ENCODE measurements at regions not wholly inside any gene's neighbourhood (a gene's known extent, or its start where the extent isn't known, plus 50 kb on each side); places are given as distances from the start of the nearest gene placed in this dataset.

- Histone ChIP-seq H3K4me1 (ENCODE audit: insufficient read depth, low read length) (no peaks in the 10 kb centered on the region), H3K4me3 (ENCODE audit: low read length in 2 of 2) (no peak overlapping the region), H3K27ac (ENCODE audit: low read depth, low read length) (no peak overlapping the region), H3K27me3 (ENCODE audit: insufficient read depth, low read length) (no peaks in the 10 kb centered on the region), H3K36me3 (ENCODE audit: insufficient read depth, low read length) (no peaks in the 10 kb centered on the region), H3K9me3 (ENCODE audit: control insufficient read depth in 1 of 2, low read length in 2 of 2) (no peaks in the 10 kb centered on the region)
- no peaks in the 10 kb centered on the region for H3K4me1 Mint-ChIP-seq
- CTCF ChIA-PET (ENCODE audit: partially characterized antibody), result no interaction called here
- intact Hi-C loops (cut with micrococcal nuclease), result no loop called here
- DNase-seq, result no peak
- no peak overlapping the region for H3K4me3 Mint-ChIP-seq
- no peak overlapping the region for H3K27ac Mint-ChIP-seq
- H3K36me3 Mint-ChIP-seq, result no peaks in the 10 kb centered on the region
- H3K27me3 Mint-ChIP-seq, result peaks cover 2 to 5% of the 10 kb centered on the region in 2 donors
- POLR2A ChIA-PET (ENCODE audit: partially characterized antibody), result no interaction called here
- peaks cover 0 to 6% (median under 1%) of the 10 kb centered on the region in 8 donors for H3K9me3 Mint-ChIP-seq
Observed at GRCh38 chr7:18103436-18104218, 76.0 kb upstream of the PRPS1L1 start.

- Histone ChIP-seq H3K27ac (ENCODE audit: low read depth, low read length) (no peak overlapping the region), H3K9me3 (ENCODE audit: control insufficient read depth in 1 of 2, low read length in 2 of 2) (no peaks in the 10 kb centered on the region), H3K27me3 (ENCODE audit: insufficient read depth, low read length) (no peaks in the 10 kb centered on the region), H3K4me1 (ENCODE audit: insufficient read depth, low read length) (no peaks in the 10 kb centered on the region), H3K4me3 (ENCODE audit: low read length in 2 of 2) (no peak overlapping the region), H3K36me3 (ENCODE audit: insufficient read depth, low read length) (no peaks in the 10 kb centered on the region)
- peaks cover 0 to 1% (median 0%) of the 10 kb centered on the region in 8 donors for H3K9me3 Mint-ChIP-seq
- peaks cover 9 to 13% of the 10 kb centered on the region in 2 donors for H3K27me3 Mint-ChIP-seq
- no peak for DNase-seq
- H3K27ac Mint-ChIP-seq, result no peak overlapping the region
- no peaks in the 10 kb centered on the region for H3K36me3 Mint-ChIP-seq
- H3K4me1 Mint-ChIP-seq, result no peaks in the 10 kb centered on the region
- intact Hi-C loops (cut with micrococcal nuclease), result no loop called here
- ChIA-PET CTCF (ENCODE audit: partially characterized antibody) (no interaction called here), POLR2A (ENCODE audit: partially characterized antibody) (interaction anchor here (0.7 kb wide), 1 partner anchor 49 kb away, joined by 3 read pairs; no protein-coding TSS in a partner anchor)
- no peak overlapping the region for H3K4me3 Mint-ChIP-seq
Observed at GRCh38 chr7:18109762-18110161, 82.1 kb upstream of the PRPS1L1 start.

GRCh38 chr7:18116661-18117060, 89.0 kb upstream of the PRPS1L1 start:
- no peaks in the 10 kb centered on the region for H3K4me1 ChIP-seq (ENCODE audit: insufficient read depth, low read length)
- CTCF ChIA-PET (ENCODE audit: partially characterized antibody), result no interaction called here
- H3K27ac Mint-ChIP-seq, result no peak overlapping the region
- no peak for DNase-seq
- H3K9me3 Mint-ChIP-seq, result no peaks in the 10 kb centered on the region
- no peaks in the 10 kb centered on the region for H3K27me3 ChIP-seq (ENCODE audit: insufficient read depth, low read length)
- H3K9me3 ChIP-seq (ENCODE audit: control insufficient read depth in 1 of 2, low read length in 2 of 2), result no peaks in the 10 kb centered on the region
- no peaks in the 10 kb centered on the region for H3K36me3 ChIP-seq (ENCODE audit: insufficient read depth, low read length)
- intact Hi-C loops (cut with micrococcal nuclease), result no loop called here
- H3K27ac ChIP-seq (ENCODE audit: low read depth, low read length), result no peak overlapping the region
- POLR2A ChIA-PET (ENCODE audit: partially characterized antibody), result no interaction called here
- H3K27me3 Mint-ChIP-seq, result peaks cover 0 to 5% of the 10 kb centered on the region in 2 donors
- H3K4me1 Mint-ChIP-seq, result no peaks in the 10 kb centered on the region
- H3K4me3 ChIP-seq (ENCODE audit: low read length in 2 of 2), result no peak overlapping the region
- H3K36me3 Mint-ChIP-seq, result no peaks in the 10 kb centered on the region
- H3K4me3 Mint-ChIP-seq, result no peak overlapping the region

- Histone ChIP-seq H3K27me3 (ENCODE audit: insufficient read depth, low read length) (no peaks in the 10 kb centered on the region), H3K27ac (ENCODE audit: low read depth, low read length) (no peak overlapping the region), H3K4me3 (ENCODE audit: low read length in 2 of 2) (no peak overlapping the region), H3K36me3 (ENCODE audit: insufficient read depth, low read length) (no peaks in the 10 kb centered on the region), H3K9me3 (ENCODE audit: control insufficient read depth in 1 of 2, low read length in 2 of 2) (no peaks in the 10 kb centered on the region), H3K4me1 (ENCODE audit: insufficient read depth, low read length) (no peaks in the 10 kb centered on the region)
- peaks cover 0 to 5% of the 10 kb centered on the region in 2 donors for H3K27me3 Mint-ChIP-seq
- intact Hi-C loops (cut with micrococcal nuclease), result no loop called here
- ChIA-PET POLR2A (ENCODE audit: partially characterized antibody) (no interaction called here), CTCF (ENCODE audit: partially characterized antibody) (no interaction called here)
- H3K36me3 Mint-ChIP-seq, result no peaks in the 10 kb centered on the region
- no peak overlapping the region for H3K4me3 Mint-ChIP-seq
- DNase-seq, result no peak
- H3K4me1 Mint-ChIP-seq, result no peaks in the 10 kb centered on the region
- no peaks in the 10 kb centered on the region for H3K9me3 Mint-ChIP-seq
- no peak overlapping the region for H3K27ac Mint-ChIP-seq
Observed at GRCh38 chr7:18117482-18117881, 89.8 kb upstream of the PRPS1L1 start.

GRCh38 chr7:18119985-18120384, 92.3 kb upstream of the PRPS1L1 start:
- ChIA-PET POLR2A (ENCODE audit: partially characterized antibody) (no interaction called here), CTCF (ENCODE audit: partially characterized antibody) (no interaction called here)
- intact Hi-C loops (cut with micrococcal nuclease), result no loop called here
- no peak overlapping the region for H3K4me3 ChIP-seq (ENCODE audit: low read length in 2 of 2)
- no peaks in the 10 kb centered on the region for H3K9me3 ChIP-seq (ENCODE audit: control insufficient read depth in 1 of 2, low read length in 2 of 2)
- H3K9me3 Mint-ChIP-seq, result no peaks in the 10 kb centered on the region
- no peaks in the 10 kb centered on the region for H3K36me3 ChIP-seq (ENCODE audit: insufficient read depth, low read length)
- DNase-seq, result no peak
- H3K4me1 ChIP-seq (ENCODE audit: insufficient read depth, low read length), result no peaks in the 10 kb centered on the region
- no peaks in the 10 kb centered on the region for H3K36me3 Mint-ChIP-seq
- H3K27ac ChIP-seq (ENCODE audit: low read depth, low read length), result no peak overlapping the region
- peaks cover 0 to 4% of the 10 kb centered on the region in 2 donors for H3K27me3 Mint-ChIP-seq
- no peak overlapping the region for H3K4me3 Mint-ChIP-seq
- H3K4me1 Mint-ChIP-seq, result no peaks in the 10 kb centered on the region
- H3K27me3 ChIP-seq (ENCODE audit: insufficient read depth, low read length), result no peaks in the 10 kb centered on the region
- H3K27ac Mint-ChIP-seq, result no peak overlapping the region

GRCh38 chr7:18123508-18124239, 96.0 kb upstream of the PRPS1L1 start:
- intact Hi-C loops (cut with micrococcal nuclease), result no loop called here
- Mint-ChIP-seq H3K9me3 (no peaks in the 10 kb centered on the region), H3K36me3 (no peaks in the 10 kb centered on the region), H3K4me1 (no peaks in the 10 kb centered on the region), H3K27me3 (peaks cover 0 to 5% of the 10 kb centered on the region in 2 donors), H3K4me3 (no peak overlapping the region), H3K27ac (no peak overlapping the region)
- Histone ChIP-seq H3K9me3 (ENCODE audit: control insufficient read depth in 1 of 2, low read length in 2 of 2) (no peaks in the 10 kb centered on the region), H3K4me3 (ENCODE audit: low read length in 2 of 2) (no peak overlapping the region), H3K27me3 (ENCODE audit: insufficient read depth, low read length) (no peaks in the 10 kb centered on the region), H3K4me1 (ENCODE audit: insufficient read depth, low read length) (no peaks in the 10 kb centered on the region), H3K27ac (ENCODE audit: low read depth, low read length) (no peak overlapping the region), H3K36me3 (ENCODE audit: insufficient read depth, low read length) (no peaks in the 10 kb centered on the region)
- CTCF ChIA-PET (ENCODE audit: partially characterized antibody), result no interaction called here
- no peak for DNase-seq
- POLR2A ChIA-PET (ENCODE audit: partially characterized antibody), result no interaction called here

GRCh38 chr7:18125476-18125875, 97.8 kb upstream of the PRPS1L1 start:
- POLR2A ChIA-PET (ENCODE audit: partially characterized antibody), result no interaction called here
- H3K9me3 Mint-ChIP-seq, result no peaks in the 10 kb centered on the region
- no peak overlapping the region for H3K27ac ChIP-seq (ENCODE audit: low read depth, low read length)
- H3K4me3 Mint-ChIP-seq, result no peak overlapping the region
- intact Hi-C loops (cut with micrococcal nuclease), result no loop called here
- CTCF ChIA-PET (ENCODE audit: partially characterized antibody), result no interaction called here
- no peak overlapping the region for H3K4me3 ChIP-seq (ENCODE audit: low read length in 2 of 2)
- no peaks in the 10 kb centered on the region for H3K27me3 ChIP-seq (ENCODE audit: insufficient read depth, low read length)
- H3K27ac Mint-ChIP-seq, result no peak overlapping the region
- no peaks in the 10 kb centered on the region for H3K4me1 Mint-ChIP-seq
- H3K9me3 ChIP-seq (ENCODE audit: control insufficient read depth in 1 of 2, low read length in 2 of 2), result no peaks in the 10 kb centered on the region
- H3K36me3 Mint-ChIP-seq, result no peaks in the 10 kb centered on the region
- H3K36me3 ChIP-seq (ENCODE audit: insufficient read depth, low read length), result no peaks in the 10 kb centered on the region
- peaks cover 2 to 3% of the 10 kb centered on the region in 2 donors for H3K27me3 Mint-ChIP-seq
- no peak for DNase-seq
- H3K4me1 ChIP-seq (ENCODE audit: insufficient read depth, low read length), result no peaks in the 10 kb centered on the region
